Suprapubic skin (tissue), 4 donors: ENCODE measurements at regions not wholly inside any gene's neighbourhood (a gene's known extent, or its start where the extent isn't known, plus 50 kb on each side); places are given as distances from the start of the nearest gene placed in this dataset.

Source experiments
- DNase-seq, 2 donors: peaks; one replicate each; pipeline ENCODE4 v3.0.0-alpha.2; 2019; ENCODE audit warnings: low spot score in 2 of 2
- H3K27ac ChIP-seq: fragments of 200-600 bp; sonication (generic); one replicate; pipeline ENCODE4 v1.5.1; 2019
- H3K27me3 ChIP-seq: fragments of 200-600 bp; sonication (generic); one replicate; pipeline ENCODE4 v1.5.1; 2019
- H3K36me3 ChIP-seq: fragments of 200-600 bp; sonication (generic); one replicate; pipeline ENCODE4 v1.5.1; 2019
- H3K4me1 ChIP-seq: fragments of 200-600 bp; sonication (generic); one replicate; pipeline ENCODE4 v1.5.1; 2019
- H3K4me3 ChIP-seq: fragments of 200-600 bp; sonication (generic); one replicate; pipeline ENCODE4 v1.5.1; 2019; ENCODE audit warnings: mild to moderate bottlenecking
- H3K9me3 ChIP-seq: fragments of 200-600 bp; sonication (generic); one replicate; pipeline ENCODE4 v1.5.1; 2019
- CTCF ChIP-seq, 2 donors: fragments of 200-600 bp in 1 of 2; fragments of 450-650 bp in 1 of 2; sonication (generic) in 1 of 2; IDR thresholded peaks; one replicate each; pipeline ENCODE4 v1.5.1; 2016 to 2019; ENCODE audit warnings: antibody characterized with exemption in 2 of 2, mild to moderate bottlenecking in 1 of 2, moderate library complexity in 1 of 2
- EP300 ChIP-seq: sonication (generic); formaldehyde crosslinking; IDR thresholded peaks from one replicate; pipeline ENCODE4 v1.6.1; 2017; ENCODE audit warnings: antibody characterized with exemption
- POLR2A ChIP-seq, 2 donors: fragments of 450-650 bp; IDR thresholded peaks; one replicate each; pipeline ENCODE4 v1.6.1; 2017; ENCODE audit warnings: antibody characterized with exemption in 2 of 2, mild to moderate bottlenecking in 2 of 2, moderate library complexity in 2 of 2
- POLR2AphosphoS5 ChIP-seq, 3 donors: sonication (generic); formaldehyde crosslinking; IDR thresholded peaks; one replicate each; pipeline ENCODE4 v1.6.1; 2017; ENCODE audit warnings: antibody characterized with exemption in 3 of 3
- WGBS: methylation state at CpG from one replicate; pipeline ENCODE4 v1.1.5; 2018; 5-methylcytosine and 5-hydroxymethylcytosine counted together

GRCh38 chr7:9645756-9646155, 1212.3 kb downstream of the NXPH1 start:
- no peak overlapping the region for H3K27ac ChIP-seq

GRCh38 chr7:9657257-9657656, 1223.8 kb downstream of the NXPH1 start:
- TF ChIP-seq POLR2A (IDR thresholded peaks at IDR 0.05) (no peak), EP300 (no peak), CTCF (IDR thresholded peaks at IDR 0.05) (no peak), POLR2AphosphoS5 (IDR thresholded peaks at IDR 0.05) (no peak)
- Histone ChIP-seq H3K4me1 (no peaks in the 10 kb centered on the region), H3K36me3 (no peaks in the 10 kb centered on the region), H3K4me3 (no peak overlapping the region), H3K27ac (no peak overlapping the region), H3K27me3 (no peaks in the 10 kb centered on the region), H3K9me3 (no peaks in the 10 kb centered on the region)
- WGBS = 95% methylated on average over 4 of the region's 4 CpGs
- DNase-seq = no peak

More at GRCh38 chr7:9645756-9646155, 1212.3 kb downstream of the NXPH1 start:
- H3K4me1 ChIP-seq = no peaks in the 10 kb centered on the region
- no peaks in the 10 kb centered on the region for H3K36me3 ChIP-seq
- no peak overlapping the region for H3K4me3 ChIP-seq
- WGBS = 93% methylated on average over 2 of the region's 2 CpGs
- TF ChIP-seq POLR2AphosphoS5 (IDR thresholded peaks at IDR 0.05) (no peak), CTCF (IDR thresholded peaks at IDR 0.05) (no peak)
- DNase-seq = no peak
- no peaks in the 10 kb centered on the region for H3K27me3 ChIP-seq
- no peaks in the 10 kb centered on the region for H3K9me3 ChIP-seq

- WGBS = 77% methylated on average over 7 of the region's 7 CpGs
- Histone ChIP-seq H3K27ac (no peak overlapping the region), H3K27me3 (no peaks in the 10 kb centered on the region), H3K36me3 (no peaks in the 10 kb centered on the region), H3K9me3 (no peaks in the 10 kb centered on the region), H3K4me3 (no peak overlapping the region), H3K4me1 (no peaks in the 10 kb centered on the region)
- TF ChIP-seq POLR2AphosphoS5 (IDR thresholded peaks at IDR 0.05) (no peak), EP300 (no peak), CTCF (IDR thresholded peaks at IDR 0.05) (no peak), POLR2A (IDR thresholded peaks at IDR 0.05) (no peak)
- no peak for DNase-seq
Observed at GRCh38 chr7:9671979-9672917, 1238.8 kb downstream of the NXPH1 start.

- Histone ChIP-seq H3K4me3 (no peak overlapping the region), H3K9me3 (no peaks in the 10 kb centered on the region)
- WGBS = 83% methylated on average over 2 of the region's 2 CpGs
Observed at GRCh38 chr7:9680713-9681112, 1247.3 kb downstream of the NXPH1 start.

More at GRCh38 chr7:9680713-9681112, 1247.3 kb downstream of the NXPH1 start:
- no peaks in the 10 kb centered on the region for H3K4me1 ChIP-seq
- H3K27ac ChIP-seq = no peak overlapping the region
- no peaks in the 10 kb centered on the region for H3K36me3 ChIP-seq
- H3K27me3 ChIP-seq = no peaks in the 10 kb centered on the region
- TF ChIP-seq POLR2A (IDR thresholded peaks at IDR 0.05) (no peak), POLR2AphosphoS5 (IDR thresholded peaks at IDR 0.05) (no peak), CTCF (IDR thresholded peaks at IDR 0.05) (no peak), EP300 (no peak)
- DNase-seq = no peak
